CD4-positive, alpha-beta T cell treated with Interleukin-17A for 1 hour (primary cell): ENCODE measurements at regions not wholly inside any gene's neighbourhood (a gene's known extent, or its start where the extent isn't known, plus 50 kb on each side); places are given as distances from the start of the nearest gene placed in this dataset.

Source experiments
- DNase-seq: peaks from one replicate; pipeline ENCODE4 v3.0.0-alpha.2; 2020

GRCh38 chr13:80671773-80672172, 330.8 kb upstream of the SPRY2 start:
- no peak for DNase-seq

- no peak for DNase-seq
These were observed 328.2 kb upstream of the SPRY2 start for GRCh38 chr13:80669112-80669511.

- DNase-seq = no peak
These were observed 327.5 kb upstream of the SPRY2 start for GRCh38 chr13:80668452-80668851.

GRCh38 chr13:80666782-80667552, 326.0 kb upstream of the SPRY2 start:
- no peak for DNase-seq

- no peak for DNase-seq
These were observed 324.9 kb upstream of the SPRY2 start for GRCh38 chr13:80665792-80666333.

- no peak for DNase-seq
These were observed 324.0 kb upstream of the SPRY2 start for GRCh38 chr13:80664950-80665349.

- no peak for DNase-seq
These were observed 322.9 kb upstream of the SPRY2 start for GRCh38 chr13:80663788-80664187.

GRCh38 chr13:80658705-80659104, 317.8 kb upstream of the SPRY2 start:
- DNase-seq = no peak

GRCh38 chr13:80656512-80656904, 315.6 kb upstream of the SPRY2 start:
- no peak for DNase-seq

- DNase-seq = no peak
These were observed 315.0 kb upstream of the SPRY2 start for GRCh38 chr13:80655778-80656511.

GRCh38 chr13:80654638-80655249, 313.8 kb upstream of the SPRY2 start:
- no peak for DNase-seq

GRCh38 chr13:80649274-80649673, 308.3 kb upstream of the SPRY2 start:
- no peak for DNase-seq

- DNase-seq = no peak
These were observed 301.7 kb upstream of the SPRY2 start for GRCh38 chr13:80642641-80643040.

GRCh38 chr13:80633251-80633650, 292.3 kb upstream of the SPRY2 start:
- no peak for DNase-seq

- no peak for DNase-seq
These were observed 289.8 kb upstream of the SPRY2 start for GRCh38 chr13:80630685-80631121.

GRCh38 chr13:80618781-80619180, 277.9 kb upstream of the SPRY2 start:
- DNase-seq = no peak

GRCh38 chr13:80612804-80613203, 271.9 kb upstream of the SPRY2 start:
- no peak for DNase-seq

- no peak for DNase-seq
These were observed 270.4 kb upstream of the SPRY2 start for GRCh38 chr13:80611310-80611709.

GRCh38 chr13:80605716-80606115, 264.8 kb upstream of the SPRY2 start:
- no peak for DNase-seq

- DNase-seq = no peak
These were observed 264.1 kb upstream of the SPRY2 start for GRCh38 chr13:80605011-80605410.

GRCh38 chr13:80604098-80604497, 263.2 kb upstream of the SPRY2 start:
- no peak for DNase-seq

GRCh38 chr13:80603351-80603750, 262.4 kb upstream of the SPRY2 start:
- DNase-seq = no peak

GRCh38 chr13:80599765-80600164, 258.8 kb upstream of the SPRY2 start:
- DNase-seq = no peak

- DNase-seq = no peak
These were observed 257.3 kb upstream of the SPRY2 start for GRCh38 chr13:80598189-80598588.
